ENCODE measurements at regions not wholly inside any gene's neighbourhood (a gene's known extent, or its start where the extent isn't known, plus 50 kb on each side); places are given as distances from the start of the nearest gene placed in this dataset.

DNA sequence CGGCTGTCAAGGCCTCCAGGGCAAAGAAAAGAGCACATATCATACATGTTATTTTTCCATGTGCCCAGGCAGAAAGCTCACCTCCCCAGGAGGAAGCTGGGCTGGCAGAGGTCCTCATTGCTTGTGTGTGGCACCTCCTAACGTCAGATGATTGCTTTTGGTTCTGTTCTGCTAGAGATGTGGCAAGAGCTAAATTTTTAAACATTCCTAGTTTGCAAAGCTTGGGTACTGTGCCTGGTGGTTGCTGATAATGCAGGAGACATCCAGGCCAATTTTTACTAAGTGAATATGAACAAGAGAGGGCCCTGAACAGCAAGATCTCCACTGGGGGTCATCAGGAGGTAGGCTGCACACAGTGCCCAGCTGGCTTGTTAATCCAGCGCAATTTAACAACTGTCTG is 93.9 kb downstream of the TBX19 start:
- in situ Hi-C loops (cut with HindIII; ENCODE audit: low pct_unique_long_range_greater_than_20kb, low sequenced_read_pairs), result no loop called here
- DNase-seq (ENCODE audit: low read depth, low spot score), result no peak

DNA sequence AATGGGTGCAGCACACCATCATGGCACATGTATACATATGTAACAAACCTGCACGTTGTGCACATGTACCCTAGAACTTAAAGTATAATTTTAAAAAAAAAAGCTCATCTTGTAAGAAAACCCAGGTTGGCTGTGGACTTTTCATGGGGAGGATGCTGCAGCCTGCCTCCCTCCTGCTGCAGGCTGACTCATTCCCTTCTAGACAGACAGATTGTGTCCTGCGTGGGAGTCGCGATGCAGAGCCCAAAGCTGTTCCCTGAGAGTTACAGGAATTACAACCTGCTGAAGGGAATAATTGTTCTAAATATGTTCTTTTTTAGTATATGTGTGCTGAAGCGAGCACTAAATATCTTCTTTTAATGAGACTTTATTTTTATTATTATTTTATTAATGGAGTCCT is 93.2 kb downstream of the TBX19 start:
- in situ Hi-C loops (cut with HindIII; ENCODE audit: low pct_unique_long_range_greater_than_20kb, low sequenced_read_pairs), result no loop called here
- no peak for DNase-seq (ENCODE audit: low read depth, low spot score)

DNA sequence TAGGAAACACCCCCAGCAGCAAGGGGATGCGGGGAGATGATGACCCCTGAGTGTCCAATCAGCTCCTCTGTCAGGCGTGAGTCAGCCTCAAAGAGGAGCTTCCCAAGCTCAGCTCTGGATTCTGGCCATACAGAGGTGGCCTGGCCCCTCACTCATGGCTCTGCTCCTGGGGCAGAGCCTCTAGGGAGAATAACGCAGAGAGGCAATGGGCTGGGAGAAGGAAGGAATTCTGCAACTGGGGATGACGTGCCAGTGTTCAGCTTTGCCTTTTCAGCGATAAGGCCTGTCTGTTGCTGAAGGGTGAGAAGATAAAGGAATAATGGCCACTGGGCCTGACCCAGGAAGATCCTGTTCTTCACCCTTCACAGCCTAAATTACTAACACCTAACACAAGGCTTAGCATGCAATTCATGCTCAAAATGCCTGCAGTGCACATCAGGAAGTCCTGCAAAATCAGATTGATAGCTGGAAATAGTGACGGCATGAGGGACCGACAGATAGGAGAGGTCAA is 92.2 kb downstream of the TBX19 start:
- in situ Hi-C loops (cut with HindIII; ENCODE audit: low pct_unique_long_range_greater_than_20kb, low sequenced_read_pairs), result no loop called here
- no peak for DNase-seq (ENCODE audit: low read depth, low spot score)

DNA sequence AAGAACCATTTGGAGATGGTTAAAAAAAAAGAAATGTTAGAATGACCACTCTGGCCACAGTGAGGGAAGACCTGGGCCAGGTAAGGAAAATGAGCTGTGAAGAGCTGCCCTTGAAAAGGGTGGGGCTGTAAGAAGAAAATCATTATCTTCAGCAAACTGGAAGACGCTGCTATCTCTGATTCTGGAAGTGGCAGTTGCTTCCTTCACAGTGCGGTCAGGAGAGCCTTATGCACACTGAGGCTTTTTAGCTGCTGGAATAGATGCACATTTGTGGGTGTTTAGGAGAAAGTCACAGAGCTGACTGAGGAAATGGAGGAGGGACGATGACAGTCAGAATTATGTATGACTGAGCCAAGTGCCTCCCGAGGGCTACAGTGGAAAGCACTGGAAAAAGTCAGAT is 91.6 kb downstream of the TBX19 start:
- no peak for DNase-seq (ENCODE audit: low read depth, low spot score)
- in situ Hi-C loops (cut with HindIII; ENCODE audit: low pct_unique_long_range_greater_than_20kb, low sequenced_read_pairs), result no loop called here

DNA sequence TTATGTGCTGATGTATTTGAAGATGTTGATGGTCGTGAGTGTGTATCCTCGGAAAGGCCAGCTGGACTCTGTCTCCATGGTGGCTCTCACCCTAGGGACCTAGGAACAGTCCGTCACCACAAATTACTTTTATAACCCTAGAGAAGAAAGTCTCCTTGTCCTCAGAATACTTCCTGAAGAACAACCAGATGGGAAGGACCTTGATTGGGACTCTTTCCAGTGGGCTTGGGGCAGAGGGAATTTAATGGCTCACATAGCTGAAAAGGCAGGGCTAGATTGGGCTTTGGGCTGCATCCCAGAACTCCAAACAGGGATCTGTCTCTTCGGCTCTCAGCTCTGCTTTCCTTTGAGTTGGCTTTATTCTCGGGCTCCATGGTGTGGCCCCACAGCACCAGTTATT is 90.8 kb downstream of the TBX19 start:
- DNase-seq (ENCODE audit: low read depth, low spot score), result no peak
- in situ Hi-C loops (cut with HindIII; ENCODE audit: low pct_unique_long_range_greater_than_20kb, low sequenced_read_pairs), result no loop called here

DNA sequence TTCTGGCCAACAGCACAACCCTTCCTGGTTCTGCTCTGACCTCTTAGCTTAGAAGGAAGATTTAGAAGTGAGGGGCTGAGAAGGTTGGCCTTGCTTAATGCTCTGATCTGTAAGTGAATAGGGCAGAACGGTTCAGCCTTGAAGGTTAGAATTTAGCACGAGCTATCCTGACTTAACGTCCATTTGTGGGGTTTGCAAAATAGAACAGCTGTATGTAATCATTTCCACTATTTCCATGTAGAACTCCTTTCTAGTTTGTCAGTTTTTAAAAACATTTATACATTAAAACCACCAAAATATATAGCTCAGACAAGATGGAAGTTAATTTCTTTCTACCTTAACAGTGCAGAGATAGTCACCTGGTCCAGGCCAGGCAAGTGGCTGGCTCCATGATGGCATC is 89.9 kb downstream of the TBX19 start:
- no peak for DNase-seq (ENCODE audit: low read depth, low spot score)
- in situ Hi-C loops (cut with HindIII; ENCODE audit: low pct_unique_long_range_greater_than_20kb, low sequenced_read_pairs), result no loop called here

DNA sequence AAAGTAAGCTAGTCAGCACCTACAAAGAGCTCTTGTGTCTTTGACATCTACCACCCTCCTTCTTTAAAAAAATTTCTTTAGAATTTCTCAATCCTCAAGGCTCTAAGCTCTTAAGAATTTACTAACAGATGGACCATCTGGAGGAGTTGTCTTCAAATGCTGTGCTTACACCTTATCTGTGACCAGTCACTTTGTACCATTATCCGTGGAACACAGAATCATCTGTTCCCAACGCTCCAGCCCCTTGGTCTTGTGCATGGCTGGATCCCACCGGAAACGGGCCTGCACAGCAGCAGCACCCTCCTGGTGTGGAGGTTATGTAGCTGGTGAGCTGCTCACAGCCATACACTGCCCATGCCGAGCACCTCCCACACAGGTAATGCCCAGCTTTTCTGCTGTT is 89.0 kb downstream of the TBX19 start:
- no peak for DNase-seq (ENCODE audit: low read depth, low spot score)
- in situ Hi-C loops (cut with HindIII; ENCODE audit: low pct_unique_long_range_greater_than_20kb, low sequenced_read_pairs), result no loop called here

DNA sequence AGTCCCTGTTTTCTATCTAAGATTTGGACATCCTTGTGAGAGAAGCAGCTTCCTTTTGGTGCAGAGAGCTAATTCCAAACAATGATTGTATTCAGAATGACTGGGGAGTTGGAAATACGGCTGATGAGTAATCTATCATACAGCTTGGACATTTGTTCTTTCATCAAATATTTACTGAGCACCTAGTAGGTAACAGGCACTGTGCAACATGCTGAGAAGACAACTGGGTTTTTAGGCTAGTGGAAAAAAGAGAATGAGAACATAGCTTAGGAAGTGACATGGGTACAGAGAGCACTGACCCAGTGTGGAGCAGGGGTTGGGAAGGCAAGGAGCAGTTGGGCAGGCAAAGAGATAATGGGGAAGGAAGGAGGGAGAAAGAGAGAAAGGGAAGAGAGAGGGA is 87.5 kb downstream of the TBX19 start:
- DNase-seq (ENCODE audit: low read depth, low spot score), result peak; percentile 16
- in situ Hi-C loops (cut with HindIII; ENCODE audit: low pct_unique_long_range_greater_than_20kb, low sequenced_read_pairs), result no loop called here

DNA sequence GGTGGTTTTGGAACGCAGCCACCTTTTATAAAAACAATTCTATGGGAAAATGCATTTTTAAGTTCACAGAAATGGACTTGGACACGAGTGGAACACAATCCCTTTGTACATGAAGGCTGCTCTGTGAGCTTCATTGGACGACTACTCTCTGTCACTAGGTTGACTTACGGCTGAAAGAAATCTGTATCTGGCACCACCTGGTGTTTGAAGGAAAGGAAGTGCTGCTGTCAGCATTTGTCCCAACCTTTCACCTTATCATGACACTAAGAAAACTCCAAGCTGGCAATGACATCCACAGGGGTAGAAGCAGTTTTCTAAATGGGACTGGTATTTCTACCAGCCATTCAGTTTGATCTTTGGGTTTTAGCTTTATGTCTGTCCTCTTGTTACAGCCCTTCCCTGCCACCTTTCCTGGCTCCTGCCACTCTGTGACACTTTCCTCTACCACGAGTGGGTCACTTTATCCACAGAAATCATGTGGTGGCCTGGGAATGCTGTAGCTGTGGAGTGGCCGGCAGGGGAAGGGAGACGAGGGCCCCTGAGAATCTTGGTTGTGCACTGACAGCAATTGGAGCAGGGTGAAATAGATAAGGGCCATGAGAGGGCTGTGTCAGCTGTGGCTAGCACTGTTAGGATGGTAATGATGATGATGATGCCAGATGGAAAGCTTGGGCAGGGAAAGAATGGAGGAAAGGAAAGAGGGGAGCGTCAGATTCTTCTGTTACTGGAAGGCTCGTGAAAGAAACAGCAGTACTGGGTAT is 85.2 kb downstream of the TBX19 start:
- in situ Hi-C loops (cut with HindIII; ENCODE audit: low pct_unique_long_range_greater_than_20kb, low sequenced_read_pairs), result no loop called here
- DNase-seq (ENCODE audit: low read depth, low spot score), result peak; percentile 29

Small RNAs in the stretch of these regions (small RNA-seq; reads per million reads assigned to genes)
- 0 reads per million in 2 experiments for gene MIR557
